DOHH2 (cell line): ENCODE measurements at regions not wholly inside any gene's neighbourhood (a gene's known extent, or its start where the extent isn't known, plus 50 kb on each side); places are given as distances from the start of the nearest gene placed in this dataset.

Source experiments
- H3F3A ChIP-seq: fragments of 200-600 bp; sonication (generic), shearing (Covaris generic); 2 replicates; pipeline ENCODE4 v1.6.0; 2016; ENCODE audit warnings: antibody characterized with exemption, mild to moderate bottlenecking; ENCODE audit not compliant: control insufficient read depth, insufficient read depth
- H3K27ac ChIP-seq: fragments of 200-600 bp; sonication (generic); 2 replicates; pipeline ENCODE4 v1.5.1; 2014; ENCODE audit warnings: low read depth, mild to moderate bottlenecking, low read length, moderate library complexity
- H3K27me3 ChIP-seq: fragments of 200-600 bp; sonication (generic); 2 replicates; pipeline ENCODE4 v1.6.1; 2014; ENCODE audit warnings: mild to moderate bottlenecking, low read length, mixed read lengths; ENCODE audit not compliant: control insufficient read depth
- H3K36me3 ChIP-seq: fragments of 200-600 bp; sonication (generic); 2 replicates; pipeline ENCODE4 v1.6.1; 2014; ENCODE audit warnings: mild to moderate bottlenecking, low read length, moderate library complexity, mixed read lengths; ENCODE audit not compliant: control insufficient read depth
- H3K4me1 ChIP-seq: fragments of 200-600 bp; sonication (generic); 2 replicates; pipeline ENCODE4 v1.6.1; 2014; ENCODE audit warnings: mild to moderate bottlenecking, low read length, mixed read lengths; ENCODE audit not compliant: control insufficient read depth
- H3K4me2 ChIP-seq: fragments of 200-600 bp; sonication (generic); 2 replicates; pipeline ENCODE4 v1.6.0; 2014; ENCODE audit warnings: mild to moderate bottlenecking, low read length, moderate library complexity
- H3K4me3 ChIP-seq: fragments of 200-600 bp; sonication (generic); 2 replicates; pipeline ENCODE4 v1.5.1; 2014; ENCODE audit warnings: mild to moderate bottlenecking, low read length, mixed read lengths
- H3K79me2 ChIP-seq: fragments of 200-600 bp; sonication (generic); 2 replicates; pipeline ENCODE4 v1.6.1; 2014; ENCODE audit warnings: mild to moderate bottlenecking, low read length, mixed read lengths; ENCODE audit not compliant: control insufficient read depth
- H3K9me2 ChIP-seq: fragments of 200-600 bp; sonication (generic); replicated peaks from 2 replicates; pipeline ENCODE4 v1.6.1; 2014; ENCODE audit warnings: mild to moderate bottlenecking, low read length, mixed read lengths; ENCODE audit not compliant: control insufficient read depth
- H3K9me3 ChIP-seq: fragments of 200-600 bp; sonication (generic); 2 replicates; pipeline ENCODE4 v1.6.1; 2014; ENCODE audit warnings: antibody characterized with exemption, low read length, mixed read lengths; ENCODE audit not compliant: control insufficient read depth, insufficient read depth
- H4K20me1 ChIP-seq: fragments of 200-600 bp; sonication (generic); 2 replicates; pipeline ENCODE4 v1.6.0; 2014; ENCODE audit warnings: low read depth, mild to moderate bottlenecking, antibody characterized with exemption, low read length, moderate library complexity; ENCODE audit not compliant: control insufficient read depth, insufficient read depth
- CTCF ChIP-seq: fragments of 200-600 bp; sonication (generic); IDR thresholded peaks from one replicate; pipeline ENCODE4 v1.5.1; 2014; ENCODE audit warnings: antibody characterized with exemption, mild to moderate bottlenecking, low read depth, low read length; ENCODE audit not compliant: poor library complexity, severe bottlenecking
- EZH2phosphoT487 ChIP-seq: fragments of 200-600 bp; sonication (generic); IDR thresholded peaks from 2 replicates; pipeline ENCODE4 v1.6.1; 2017; ENCODE audit warnings: borderline replicate concordance, mild to moderate bottlenecking, antibody characterized with exemption, low read length, moderate library complexity, mixed read lengths

- Histone ChIP-seq H3K4me2 (no peak overlapping the region), H3K9me3 (no peaks in the 10 kb centered on the region), H3K27ac (no peak overlapping the region), H4K20me1 (no peaks in the 10 kb centered on the region), H3K4me3 (no peak overlapping the region), H3K27me3 (no peaks in the 10 kb centered on the region), H3K9me2 (no peaks in the 10 kb centered on the region), H3F3A (no peaks in the 10 kb centered on the region), H3K36me3 (no peaks in the 10 kb centered on the region), H3K79me2 (no peaks in the 10 kb centered on the region), H3K4me1 (no peaks in the 10 kb centered on the region)
- no peak for TF ChIP-seq CTCF
Measured at GRCh38 chr3:40995271-40995670, 204.0 kb upstream of the CTNNB1 start.

- no peaks in the 10 kb centered on the region for H3K9me2 ChIP-seq
- no peak overlapping the region for H3K27ac ChIP-seq
- H3K79me2 ChIP-seq = no peaks in the 10 kb centered on the region
- TF ChIP-seq EZH2phosphoT487 (no peak), CTCF (no peak)
- no peaks in the 10 kb centered on the region for H3K36me3 ChIP-seq
- H3K4me3 ChIP-seq = no peak overlapping the region
- H3F3A ChIP-seq = no peaks in the 10 kb centered on the region
- H3K27me3 ChIP-seq = no peaks in the 10 kb centered on the region
- H3K9me3 ChIP-seq = no peaks in the 10 kb centered on the region
- H3K4me2 ChIP-seq = no peak overlapping the region
- no peaks in the 10 kb centered on the region for H4K20me1 ChIP-seq
- peaks cover 3% of the 10 kb centered on the region for H3K4me1 ChIP-seq
Measured at GRCh38 chr3:40996382-40996781, 202.9 kb upstream of the CTNNB1 start.

- no peak overlapping the region for H3K4me2 ChIP-seq
- H3K27ac ChIP-seq = no peak overlapping the region
- H3K4me3 ChIP-seq = no peak overlapping the region
- H3K9me2 ChIP-seq = no peaks in the 10 kb centered on the region
- H3K9me3 ChIP-seq = no peaks in the 10 kb centered on the region
- H3F3A ChIP-seq = no peaks in the 10 kb centered on the region
- TF ChIP-seq EZH2phosphoT487 (no peak), CTCF (no peak)
- H3K27me3 ChIP-seq = no peaks in the 10 kb centered on the region
- H4K20me1 ChIP-seq = no peaks in the 10 kb centered on the region
- peaks cover 10% of the 10 kb centered on the region for H3K4me1 ChIP-seq
- no peaks in the 10 kb centered on the region for H3K79me2 ChIP-seq
- H3K36me3 ChIP-seq = no peaks in the 10 kb centered on the region
Measured at GRCh38 chr3:40996827-40997710, 202.2 kb upstream of the CTNNB1 start.
